Common myeloid progenitor, CD34-positive (primary cell): ENCODE measurements at regions not wholly inside any gene's neighbourhood (a gene's known extent, or its start where the extent isn't known, plus 50 kb on each side); places are given as distances from the start of the nearest gene placed in this dataset.

Experiments used
- CTCF ChIA-PET: fragments of 350-600 bp; sonication (Branson Sonifier 250); formaldehyde crosslinking; loops from one replicate; lab custom pipeline; 2021; ENCODE audit warnings: antibody characterized with exemption; lab: Charles Lee
- POLR2A ChIA-PET: fragments of 350-600 bp; sonication (Branson Sonifier 250); formaldehyde crosslinking; loops from one replicate; lab custom pipeline; 2021; ENCODE audit warnings: antibody characterized with exemption; lab: Charles Lee
- DNase-seq, 3 donors: peaks; one replicate each; pipeline versions ENCODE4 v3.0.0 to v3.0.0-alpha.2; 2013
- H3K27ac ChIP-seq, 2 experiments: 1 replicate in 1 of 2; 2 replicates in 1 of 2; pipeline ENCODE4 v1.7.0; 2013; ENCODE audit warnings: inconsistent platforms in 2 of 2, low read length in 2 of 2, mild to moderate bottlenecking in 2 of 2, low read depth in 1 of 2, moderate library complexity in 1 of 2; ENCODE audit not compliant: severe bottlenecking in 2 of 2, insufficient read depth in 1 of 2, poor library complexity in 1 of 2
- H3K27me3 ChIP-seq, 5 experiments: replicated peaks in 2 of 5; 1 replicate in 3 of 5; 2 replicates in 2 of 5; pipeline versions ENCODE4 v1.6.1 to v1.7.0; 2013; ENCODE audit warnings: low read length in 4 of 5, mild to moderate bottlenecking in 2 of 5, moderate library complexity in 2 of 5, inconsistent platforms in 1 of 5; ENCODE audit not compliant: insufficient read depth in 5 of 5, control insufficient read depth in 4 of 5
- H3K36me3 ChIP-seq, 4 experiments: 1 replicate in 2 of 4; 2 replicates in 2 of 4; pipeline versions ENCODE4 v1.6.1 to v1.7.0; 2013; ENCODE audit warnings: low read length in 3 of 4, control low read depth in 1 of 4, mild to moderate bottlenecking in 1 of 4; ENCODE audit not compliant: control insufficient read depth in 4 of 4, insufficient read depth in 4 of 4
- H3K4me1 ChIP-seq, 4 experiments: 1 replicate in 3 of 4; 2 replicates in 1 of 4; pipeline versions ENCODE4 v1.6.1 to v1.7.1; 2013; ENCODE audit warnings: low read length in 3 of 4, mild to moderate bottlenecking in 3 of 4, control low read depth in 1 of 4, inconsistent platforms in 1 of 4, moderate library complexity in 1 of 4; ENCODE audit not compliant: control insufficient read depth in 4 of 4, insufficient read depth in 4 of 4; ENCODE audit errors: control extremely low read depth in 1 of 4
- H3K4me3 ChIP-seq, 7 experiments: 1 replicate in 4 of 7; 2 replicates in 3 of 7; pipeline versions ENCODE4 v1.5.1 to v1.7.0; 2013; ENCODE audit warnings: mild to moderate bottlenecking in 7 of 7, low read length in 6 of 7, moderate library complexity in 6 of 7, inconsistent platforms in 2 of 7, low read depth in 2 of 7, control low read depth in 1 of 7; ENCODE audit not compliant: insufficient read depth in 4 of 7, control insufficient read depth in 1 of 7; ENCODE audit errors: extremely low read depth in 1 of 7
- H3K9me3 ChIP-seq, 5 experiments: 1 replicate in 4 of 5; 2 replicates in 1 of 5; pipeline versions ENCODE4 v1.6.1 to v1.7.1; 2013; ENCODE audit warnings: low read length in 4 of 5, mild to moderate bottlenecking in 2 of 5, inconsistent platforms in 1 of 5, low read depth in 1 of 5, moderate library complexity in 1 of 5; ENCODE audit not compliant: control insufficient read depth in 4 of 5, insufficient read depth in 2 of 5; ENCODE audit errors: control extremely low read depth in 1 of 5
- WGBS: methylation state at CpG from one replicate; pipeline ENCODE4 v1.1.5; 2013; ENCODE audit not compliant: insufficient coverage; 5-methylcytosine and 5-hydroxymethylcytosine counted together

- ChIA-PET CTCF (no interaction called here), POLR2A (no interaction called here)
- no peak for DNase-seq
- Histone ChIP-seq H3K4me3 (no peak overlapping the region), H3K36me3 (no peaks in the 10 kb centered on the region), H3K27me3 (no peaks in the 10 kb centered on the region), H3K27ac (no peak overlapping the region), H3K4me1 (no peaks in the 10 kb centered on the region), H3K9me3 (no peaks in the 10 kb centered on the region)
- 100% methylated on average over 1 of the region's 2 CpGs for WGBS
Observed at GRCh38 chr3:163929069-163929652, 1149.1 kb downstream of the SI start.

- ChIA-PET POLR2A (no interaction called here), CTCF (no interaction called here)
- Histone ChIP-seq H3K27me3 (no peaks in the 10 kb centered on the region), H3K4me1 (no peaks in the 10 kb centered on the region), H3K4me3 (no peak overlapping the region), H3K27ac (no peak overlapping the region), H3K36me3 (no peaks in the 10 kb centered on the region), H3K9me3 (no peaks in the 10 kb centered on the region)
- WGBS, result no CpG with 5 or more reads among the region's 1 CpG
- DNase-seq, result no peak
Observed at GRCh38 chr3:163927521-163927920, 1150.8 kb downstream of the SI start.

GRCh38 chr3:163924600-163924999 lies 1153.7 kb downstream of the SI start:
- WGBS, result 64% methylated on average over 5 of the region's 6 CpGs
- no peaks in the 10 kb centered on the region for H3K27me3 ChIP-seq
- no peak for DNase-seq
- H3K4me1 ChIP-seq, result no peaks in the 10 kb centered on the region
- ChIA-PET POLR2A (no interaction called here), CTCF (no interaction called here)
- H3K9me3 ChIP-seq, result no peaks in the 10 kb centered on the region
- no peak overlapping the region for H3K4me3 ChIP-seq
- H3K36me3 ChIP-seq, result no peaks in the 10 kb centered on the region
- H3K27ac ChIP-seq, result no peak overlapping the region

- no peaks in the 10 kb centered on the region for H3K36me3 ChIP-seq
- no peaks in the 10 kb centered on the region for H3K27me3 ChIP-seq
- no peak for DNase-seq
- H3K27ac ChIP-seq, result no peak overlapping the region
- WGBS, result no CpG with 5 or more reads among the region's 1 CpG
- H3K9me3 ChIP-seq, result no peaks in the 10 kb centered on the region
- ChIA-PET CTCF (no interaction called here), POLR2A (no interaction called here)
- H3K4me1 ChIP-seq, result no peaks in the 10 kb centered on the region
- H3K4me3 ChIP-seq, result no peak overlapping the region
Observed at GRCh38 chr3:163919154-163919553, 1159.1 kb downstream of the SI start.

GRCh38 chr3:163916596-163917560 lies 1161.4 kb downstream of the SI start:
- Histone ChIP-seq H3K27ac (no peak overlapping the region), H3K4me1 (no peaks in the 10 kb centered on the region), H3K9me3 (no peaks in the 10 kb centered on the region), H3K4me3 (no peak overlapping the region), H3K27me3 (no peaks in the 10 kb centered on the region), H3K36me3 (no peaks in the 10 kb centered on the region)
- ChIA-PET CTCF (no interaction called here), POLR2A (no interaction called here)
- WGBS, result 100% methylated on average over 1 of the region's 4 CpGs
- no peak for DNase-seq

- Histone ChIP-seq H3K27me3 (no peaks in the 10 kb centered on the region), H3K9me3 (no peaks in the 10 kb centered on the region), H3K27ac (no peak overlapping the region), H3K4me3 (no peak overlapping the region), H3K36me3 (no peaks in the 10 kb centered on the region), H3K4me1 (no peaks in the 10 kb centered on the region)
- CTCF ChIA-PET, result no interaction called here
- DNase-seq, result no peak
- POLR2A ChIA-PET, result no interaction called here
- no CpG with 5 or more reads among the region's 2 CpGs for WGBS
Observed at GRCh38 chr3:163915280-163915679, 1163.0 kb downstream of the SI start.

- no peak for DNase-seq
- ChIA-PET POLR2A (no interaction called here), CTCF (no interaction called here)
Observed at GRCh38 chr3:163914567-163914966, 1163.7 kb downstream of the SI start.

More at GRCh38 chr3:163914567-163914966, 1163.7 kb downstream of the SI start:
- Histone ChIP-seq H3K27ac (no peak overlapping the region), H3K4me1 (no peaks in the 10 kb centered on the region), H3K9me3 (no peaks in the 10 kb centered on the region), H3K4me3 (no peak overlapping the region), H3K27me3 (no peaks in the 10 kb centered on the region), H3K36me3 (no peaks in the 10 kb centered on the region)
- WGBS, result no CpG with 5 or more reads among the region's 1 CpG
